GM10248 (cell line): ENCODE measurements at regions not wholly inside any gene's neighbourhood (a gene's known extent, or its start where the extent isn't known, plus 50 kb on each side); places are given as distances from the start of the nearest gene placed in this dataset.

Experiments
- CTCF ChIA-PET: fragments of 300-600 bp; sonication (Branson Sonifier 250); formaldehyde crosslinking; extraction: SDS; loops from one replicate; lab custom pipeline; 2021; ENCODE audit warnings: antibody characterized with exemption; lab: Yijun Ruan, JAX
- POLR2A ChIA-PET: fragments of 350-650 bp; sonication (Branson Sonifier 250); formaldehyde crosslinking; extraction: SDS; loops from one replicate; lab custom pipeline; 2020; ENCODE audit warnings: antibody characterized with exemption; lab: Yijun Ruan, JAX
- DNase-seq: peaks from one replicate; pipeline ENCODE4 v3.0.0; 2012; ENCODE audit errors: extremely low spot score
- TF ChIP-seq, protein P1 (sequence below): IDR thresholded peaks from 2 replicates; pipeline ENCODE4 v1.5.1; 2012; ENCODE audit warnings: mild to moderate bottlenecking, low read depth; ENCODE audit errors: extremely low read depth, missing control alignments, control extremely low read depth

DNA sequence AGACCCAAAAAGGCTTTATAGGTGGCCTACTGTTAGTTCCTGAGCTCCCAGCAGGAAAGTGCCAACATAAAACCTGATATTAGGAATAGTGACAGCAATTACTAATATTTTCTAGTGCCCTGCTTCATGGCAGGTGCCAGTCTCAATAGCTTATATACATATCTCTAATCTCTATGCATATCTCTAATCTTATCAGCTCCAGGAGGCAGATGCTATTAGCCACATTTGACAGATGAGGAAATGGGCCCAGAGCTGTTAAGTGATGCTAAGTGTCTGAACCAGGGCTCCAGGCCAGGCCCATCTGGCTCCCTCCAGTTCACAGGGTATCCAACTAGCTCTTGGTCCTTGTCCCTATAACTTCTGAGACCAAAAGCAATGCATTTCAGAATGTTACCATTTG is 142.5 kb downstream of the CHIC2 start:
- ChIA-PET POLR2A (no interaction called here), CTCF (interaction anchor here (0.8 to 4.3 kb wide), 6 partner anchors 9 to 312 kb away, joined by 3 to 28 read pairs (median 11); no protein-coding TSS in a partner anchor)
- DNase-seq: no peak
- TF ChIP-seq, protein P1, sequence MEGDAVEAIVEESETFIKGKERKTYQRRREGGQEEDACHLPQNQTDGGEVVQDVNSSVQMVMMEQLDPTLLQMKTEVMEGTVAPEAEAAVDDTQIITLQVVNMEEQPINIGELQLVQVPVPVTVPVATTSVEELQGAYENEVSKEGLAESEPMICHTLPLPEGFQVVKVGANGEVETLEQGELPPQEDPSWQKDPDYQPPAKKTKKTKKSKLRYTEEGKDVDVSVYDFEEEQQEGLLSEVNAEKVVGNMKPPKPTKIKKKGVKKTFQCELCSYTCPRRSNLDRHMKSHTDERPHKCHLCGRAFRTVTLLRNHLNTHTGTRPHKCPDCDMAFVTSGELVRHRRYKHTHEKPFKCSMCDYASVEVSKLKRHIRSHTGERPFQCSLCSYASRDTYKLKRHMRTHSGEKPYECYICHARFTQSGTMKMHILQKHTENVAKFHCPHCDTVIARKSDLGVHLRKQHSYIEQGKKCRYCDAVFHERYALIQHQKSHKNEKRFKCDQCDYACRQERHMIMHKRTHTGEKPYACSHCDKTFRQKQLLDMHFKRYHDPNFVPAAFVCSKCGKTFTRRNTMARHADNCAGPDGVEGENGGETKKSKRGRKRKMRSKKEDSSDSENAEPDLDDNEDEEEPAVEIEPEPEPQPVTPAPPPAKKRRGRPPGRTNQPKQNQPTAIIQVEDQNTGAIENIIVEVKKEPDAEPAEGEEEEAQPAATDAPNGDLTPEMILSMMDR: no peak

- no peak for DNase-seq
- ChIA-PET POLR2A (interaction anchor here (0.6 kb wide), 1 partner anchor 133 kb away, joined by 4 read pairs; no protein-coding TSS in a partner anchor), CTCF (interaction anchor here (1.5 to 4.3 kb wide), 7 partner anchors 10 to 313 kb away, joined by 4 to 28 read pairs (median 13); no protein-coding TSS in a partner anchor)
- TF ChIP-seq, protein P1: no peak
Measured at GRCh38 chr4:53920883-53921282, 143.5 kb downstream of the CHIC2 start.

DNA sequence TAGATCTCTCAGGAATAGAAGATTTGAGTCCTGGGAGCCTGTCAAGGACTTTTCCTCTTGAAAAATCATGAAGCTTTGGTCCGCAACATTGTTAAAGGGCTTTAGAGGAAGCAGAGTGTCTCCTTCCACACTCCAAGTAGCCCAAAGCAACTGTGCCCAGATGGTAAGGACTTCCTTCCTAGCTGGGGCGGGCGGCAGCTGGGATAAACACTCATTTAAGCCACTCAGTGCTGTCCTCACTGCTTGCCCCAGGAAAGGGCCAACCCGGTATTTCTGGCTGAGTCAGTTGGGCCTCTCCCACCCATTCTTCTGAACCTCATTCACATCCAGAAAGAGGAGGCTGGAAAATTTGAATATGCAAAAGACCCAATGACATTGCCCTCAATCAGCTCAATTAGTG is 144.3 kb downstream of the CHIC2 start:
- DNase-seq: no peak
- ChIA-PET POLR2A (interaction anchor here (0.6 kb wide), 1 partner anchor 134 kb away, joined by 4 read pairs; no protein-coding TSS in a partner anchor), CTCF (interaction anchor here (1.5 to 4.3 kb wide), 7 partner anchors 9 to 314 kb away, joined by 4 to 28 read pairs (median 13); no protein-coding TSS in a partner anchor)
- TF ChIP-seq, protein P1: no peak

- DNase-seq: no peak
- TF ChIP-seq, protein P1: no peak
- CTCF ChIA-PET: interaction anchor here (1.5 to 4.3 kb wide), 6 partner anchors 8 to 314 kb away, joined by 4 to 28 read pairs (median 16); no protein-coding TSS in a partner anchor
- POLR2A ChIA-PET: no interaction called here
Measured at GRCh38 chr4:53919535-53919934, 144.9 kb downstream of the CHIC2 start.

GRCh38 chr4:53917729-53918128 is 146.7 kb downstream of the CHIC2 start:
- DNase-seq: no peak
- ChIA-PET CTCF (interaction anchor here (1.2 kb wide), 1 partner anchor 316 kb away, joined by 3 read pairs; no protein-coding TSS in a partner anchor), POLR2A (no interaction called here)
- TF ChIP-seq, protein P1: no peak

- POLR2A ChIA-PET: no interaction called here
- DNase-seq: no peak
- TF ChIP-seq, protein P1: no peak
- CTCF ChIA-PET: interaction anchor here (1.8 kb wide), 1 partner anchor 14 kb away, joined by 6 read pairs; no protein-coding TSS in a partner anchor
Measured at GRCh38 chr4:53916431-53916889, 147.9 kb downstream of the CHIC2 start.
